VCaP (cell line): ENCODE measurements at regions not wholly inside any gene's neighbourhood (a gene's known extent, or its start where the extent isn't known, plus 50 kb on each side); places are given as distances from the start of the nearest gene placed in this dataset.
"Not testable (repeated sequence)": the region's sequence is repeated elsewhere in the genome, so short reads cannot be mapped to it uniquely, and the experiment has no call there.

Source experiments
- H3K27ac ChIP-seq: fragments of 450-650 bp; 2 replicates; pipeline ENCODE4 v1.5.1; 2017
- CTCF ChIP-seq: fragments of 450-650 bp; conservative IDR thresholded peaks from 2 replicates; pipeline ENCODE4 v1.5.1; 2017; ENCODE audit warnings: mild to moderate bottlenecking, moderate library complexity

GRCh38 chr14:38931969-38932652 is 170.9 kb downstream of the SEC23A start:
- no peak for TF ChIP-seq CTCF
- H3K27ac ChIP-seq: no peak overlapping the region

GRCh38 chr14:38930898-38931297 is 172.1 kb downstream of the SEC23A start:
- H3K27ac ChIP-seq: no peak overlapping the region
- no peak for TF ChIP-seq CTCF

- H3K27ac ChIP-seq: no peak overlapping the region
- no peak for TF ChIP-seq CTCF
Measured at GRCh38 chr14:38930022-38930421, 173.0 kb downstream of the SEC23A start.

- no peak for TF ChIP-seq CTCF
- H3K27ac ChIP-seq: no peak overlapping the region
Measured at GRCh38 chr14:38929416-38929815, 173.6 kb downstream of the SEC23A start.

GRCh38 chr14:38921893-38922292 is 181.1 kb downstream of the SEC23A start:
- not testable (repeated sequence) for H3K27ac ChIP-seq

GRCh38 chr14:38915125-38915524 is 187.9 kb downstream of the SEC23A start:
- no peak for TF ChIP-seq CTCF
- H3K27ac ChIP-seq: no peak overlapping the region

GRCh38 chr14:38910092-38910491 is 192.9 kb downstream of the SEC23A start:
- H3K27ac ChIP-seq: no peak overlapping the region
- TF ChIP-seq CTCF: no peak

- no peak for TF ChIP-seq CTCF
Measured at GRCh38 chr14:38904959-38905358, 198.1 kb downstream of the SEC23A start.

More at GRCh38 chr14:38904959-38905358, 198.1 kb downstream of the SEC23A start:
- no peak overlapping the region for H3K27ac ChIP-seq
